Neural progenitor cell (in vitro differentiated cells): ENCODE measurements at regions not wholly inside any gene's neighbourhood (a gene's known extent, or its start where the extent isn't known, plus 50 kb on each side); places are given as distances from the start of the nearest gene placed in this dataset.
A peak's percentile ranks its signal among the peaks of the same experiment; 100 is the strongest.

ENCODE experiments used
- DNase-seq: peaks from one replicate; pipeline ENCODE4 v3.0.0-alpha.2; 2016; ENCODE audit warnings: low spot score
- H2AFZ ChIP-seq: fragments of 200-600 bp; sonication (generic); replicated peaks from 2 replicates; pipeline ENCODE4 v1.6.1; 2016; ENCODE audit warnings: antibody characterized with exemption
- H3F3A ChIP-seq: fragments of 200-600 bp; sonication (generic); 2 replicates; pipeline ENCODE4 v1.6.1; 2016; ENCODE audit warnings: antibody characterized with exemption, low read depth
- H3K27ac ChIP-seq: fragments of 200-600 bp; sonication (generic); 2 replicates; pipeline ENCODE4 v1.5.1; 2016; ENCODE audit warnings: mild to moderate bottlenecking
- H3K27me3 ChIP-seq: fragments of 200-600 bp; sonication (generic); 2 replicates; pipeline ENCODE4 v1.6.1; 2016; ENCODE audit warnings: mild to moderate bottlenecking, moderate library complexity
- H3K36me3 ChIP-seq: fragments of 200-600 bp; sonication (generic); 2 replicates; pipeline ENCODE4 v1.5.1; 2016
- H3K4me1 ChIP-seq: fragments of 200-600 bp; sonication (generic); 2 replicates; pipeline ENCODE4 v1.6.1; 2016; ENCODE audit warnings: mixed run types
- H3K4me2 ChIP-seq: fragments of 200-600 bp; sonication (generic); 2 replicates; pipeline ENCODE4 v1.6.1; 2016
- H3K4me3 ChIP-seq: fragments of 200-600 bp; sonication (generic); 2 replicates; pipeline ENCODE4 v1.5.1; 2016
- H3K79me2 ChIP-seq: fragments of 200-600 bp; sonication (generic); 2 replicates; pipeline ENCODE4 v1.6.1; 2016; ENCODE audit warnings: low read depth
- H3K9ac ChIP-seq: fragments of 200-600 bp; sonication (generic); 2 replicates; pipeline ENCODE4 v1.6.1; 2016
- H3K9me3 ChIP-seq: fragments of 200-600 bp; sonication (generic); 2 replicates; pipeline ENCODE4 v1.5.1; 2016; ENCODE audit warnings: low read depth
- H4K20me1 ChIP-seq: fragments of 200-600 bp; sonication (generic); 2 replicates; pipeline ENCODE4 v1.6.1; 2016; ENCODE audit warnings: low read depth
- H3K27ac Mint-ChIP-seq: 3 replicates; pipeline ENCODE4 v1.8.0; 2021; ENCODE audit warnings: mixed read lengths
- H3K27me3 Mint-ChIP-seq: 2 replicates; pipeline ENCODE4 v1.8.0; 2022; ENCODE audit warnings: low read depth, mild to moderate bottlenecking, inconsistent platforms, moderate library complexity, mixed read lengths; ENCODE audit not compliant: insufficient read depth
- H3K36me3 Mint-ChIP-seq: 3 replicates; pipeline ENCODE4 v1.8.0; 2021; ENCODE audit warnings: mixed read lengths
- H3K4me1 Mint-ChIP-seq: 3 replicates; pipeline ENCODE4 v1.8.0; 2021; ENCODE audit warnings: mixed read lengths
- H3K4me3 Mint-ChIP-seq: 3 replicates; pipeline ENCODE4 v1.8.0; 2021; ENCODE audit warnings: mild to moderate bottlenecking, moderate library complexity, mixed read lengths
- H3K9me3 Mint-ChIP-seq: 3 replicates; pipeline ENCODE4 v1.8.0; 2020; ENCODE audit warnings: mixed read lengths
- EZH2 ChIP-seq: fragments of 200-600 bp; sonication (generic); IDR thresholded peaks from 2 replicates; pipeline ENCODE4 v1.6.1; 2017; ENCODE audit warnings: antibody characterized with exemption, mild to moderate bottlenecking, moderate library complexity
- EZH2phosphoT487 ChIP-seq: fragments of 200-600 bp; sonication (generic); IDR thresholded peaks from 2 replicates; pipeline ENCODE4 v1.6.1; 2017; ENCODE audit warnings: antibody characterized with exemption
- TF ChIP-seq, protein P1 (sequence below): fragments of 200-600 bp; sonication (generic); IDR thresholded peaks from 2 replicates; pipeline ENCODE4 v1.5.1; 2017; ENCODE audit warnings: antibody characterized with exemption, mild to moderate bottlenecking

DNA sequence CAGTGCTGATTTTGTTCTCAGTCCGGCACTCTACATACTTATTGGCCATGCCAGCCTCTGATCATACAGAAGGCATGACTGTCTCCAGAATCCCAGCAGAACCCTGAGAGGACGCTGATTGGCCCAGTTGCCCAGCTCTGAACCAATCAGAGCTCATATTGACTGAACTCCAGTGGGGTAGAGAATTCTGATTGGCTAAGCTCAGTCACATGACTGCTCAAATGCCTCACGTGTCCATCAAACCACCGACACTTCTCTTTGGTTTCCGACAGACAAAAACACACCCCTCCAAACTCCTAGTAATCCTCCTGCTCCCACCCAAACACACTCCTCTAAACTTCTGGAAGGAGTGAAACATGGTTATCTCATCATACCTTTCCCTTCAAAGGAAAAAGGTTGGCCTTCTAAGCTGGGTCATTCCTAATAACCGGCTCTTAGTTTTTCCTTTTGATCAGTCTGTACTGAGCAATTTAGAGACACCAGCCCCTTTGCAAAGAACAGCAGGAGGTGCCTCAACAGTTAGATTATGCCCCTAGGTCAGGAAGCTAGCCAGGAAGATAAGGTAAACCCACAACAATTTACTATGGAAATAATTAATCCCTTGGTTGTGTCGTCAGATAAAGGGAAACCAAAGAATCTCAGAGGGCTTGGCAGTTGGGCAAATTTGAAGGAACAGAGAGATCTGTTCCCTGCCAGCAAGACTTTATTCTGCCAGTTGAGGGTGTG lies 187.8 kb downstream of the TLE3 start:
- Histone ChIP-seq H3K9me3 (no peaks in the 10 kb centered on the region), H3K4me1 (peaks cover 33% of the 10 kb centered on the region), H3K9ac (no peak overlapping the region), H3F3A (peaks cover 31% of the 10 kb centered on the region), H3K36me3 (no peaks in the 10 kb centered on the region), H3K4me2 (peak overlapping the region; percentile 6), H3K4me3 (no peak overlapping the region), H4K20me1 (peaks cover 11% of the 10 kb centered on the region), H3K79me2 (no peaks in the 10 kb centered on the region), H2AFZ (no peak overlapping the region), H3K27ac (no peak overlapping the region), H3K27me3 (peaks cover 44% of the 10 kb centered on the region)
- no peak overlapping the region for H3K27ac Mint-ChIP-seq
- TF ChIP-seq, protein P1, sequence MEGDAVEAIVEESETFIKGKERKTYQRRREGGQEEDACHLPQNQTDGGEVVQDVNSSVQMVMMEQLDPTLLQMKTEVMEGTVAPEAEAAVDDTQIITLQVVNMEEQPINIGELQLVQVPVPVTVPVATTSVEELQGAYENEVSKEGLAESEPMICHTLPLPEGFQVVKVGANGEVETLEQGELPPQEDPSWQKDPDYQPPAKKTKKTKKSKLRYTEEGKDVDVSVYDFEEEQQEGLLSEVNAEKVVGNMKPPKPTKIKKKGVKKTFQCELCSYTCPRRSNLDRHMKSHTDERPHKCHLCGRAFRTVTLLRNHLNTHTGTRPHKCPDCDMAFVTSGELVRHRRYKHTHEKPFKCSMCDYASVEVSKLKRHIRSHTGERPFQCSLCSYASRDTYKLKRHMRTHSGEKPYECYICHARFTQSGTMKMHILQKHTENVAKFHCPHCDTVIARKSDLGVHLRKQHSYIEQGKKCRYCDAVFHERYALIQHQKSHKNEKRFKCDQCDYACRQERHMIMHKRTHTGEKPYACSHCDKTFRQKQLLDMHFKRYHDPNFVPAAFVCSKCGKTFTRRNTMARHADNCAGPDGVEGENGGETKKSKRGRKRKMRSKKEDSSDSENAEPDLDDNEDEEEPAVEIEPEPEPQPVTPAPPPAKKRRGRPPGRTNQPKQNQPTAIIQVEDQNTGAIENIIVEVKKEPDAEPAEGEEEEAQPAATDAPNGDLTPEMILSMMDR: no peak
- peak; percentile 8 for TF ChIP-seq EZH2
- H3K4me1 Mint-ChIP-seq: peaks cover 35% of the 10 kb centered on the region
- H3K4me3 Mint-ChIP-seq: no peak overlapping the region
- H3K9me3 Mint-ChIP-seq: no peaks in the 10 kb centered on the region
- H3K36me3 Mint-ChIP-seq: no peaks in the 10 kb centered on the region
- H3K27me3 Mint-ChIP-seq: peaks cover 2% of the 10 kb centered on the region
- peak; percentile 26 for DNase-seq

DNA sequence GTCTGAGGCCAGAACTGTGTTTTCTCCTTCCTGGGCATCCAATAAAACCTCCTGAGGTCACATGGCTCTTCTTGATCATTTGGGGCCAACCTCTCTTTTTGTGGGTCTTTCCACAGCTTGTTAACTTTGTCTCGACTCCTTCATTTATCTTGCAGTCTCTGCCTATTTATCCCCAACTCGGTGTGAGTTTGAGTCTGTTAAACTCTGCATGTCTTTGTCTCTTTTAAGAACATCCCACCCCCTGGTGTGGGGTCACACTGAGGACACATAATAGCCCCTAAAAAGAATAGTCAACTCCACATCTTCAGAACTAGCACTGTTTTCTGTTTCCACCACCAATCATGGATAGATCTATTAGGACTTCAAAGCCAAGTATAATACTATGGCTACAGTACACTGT lies 187.2 kb downstream of the TLE3 start:
- Histone ChIP-seq H3K79me2 (no peaks in the 10 kb centered on the region), H3K4me3 (no peak overlapping the region), H3K4me2 (peak overlapping the region; percentile 6), H3K9me3 (no peaks in the 10 kb centered on the region), H3K27me3 (peaks cover 44% of the 10 kb centered on the region), H3K36me3 (no peaks in the 10 kb centered on the region), H4K20me1 (peaks cover 11% of the 10 kb centered on the region), H3F3A (peaks cover 35% of the 10 kb centered on the region), H3K27ac (no peak overlapping the region), H3K9ac (no peak overlapping the region), H2AFZ (no peak overlapping the region), H3K4me1 (peaks cover 33% of the 10 kb centered on the region)
- Mint-ChIP-seq H3K27me3 (peaks cover 6% of the 10 kb centered on the region), H3K9me3 (no peaks in the 10 kb centered on the region), H3K36me3 (no peaks in the 10 kb centered on the region), H3K4me3 (peak overlapping the region; percentile 41), H3K4me1 (peaks cover 35% of the 10 kb centered on the region), H3K27ac (peak overlapping the region; percentile 75)
- TF ChIP-seq EZH2 (no peak), EZH2phosphoT487 (peak; percentile 82)
- DNase-seq: peak; percentile 53

DNA sequence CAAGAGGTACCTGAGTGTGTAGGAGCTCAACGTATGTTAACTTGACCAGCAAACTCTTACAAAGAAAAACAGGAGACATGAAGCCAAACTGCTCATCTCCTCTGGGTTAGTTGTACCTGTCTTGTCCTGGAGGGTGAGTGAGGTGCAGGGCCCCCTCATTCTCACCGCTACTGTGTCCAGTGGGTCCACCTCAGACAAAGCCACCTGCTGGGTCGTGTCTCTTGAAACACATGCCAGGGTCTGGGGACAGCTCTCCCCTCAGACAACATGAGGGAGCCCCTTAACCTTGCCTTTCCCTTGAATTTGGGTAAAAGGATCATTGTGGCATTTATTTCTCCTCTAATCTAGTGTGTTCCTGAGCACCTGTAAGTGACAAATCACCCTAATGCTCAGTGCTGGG lies 185.6 kb downstream of the TLE3 start:
- H2AFZ ChIP-seq: no peak overlapping the region
- no peak overlapping the region for H3K27ac Mint-ChIP-seq

More for the DNA sequence above, 185.6 kb downstream of the TLE3 start:
- TF ChIP-seq EZH2phosphoT487 (no peak), EZH2 (no peak)
- TF ChIP-seq, protein P1: no peak
- Histone ChIP-seq H4K20me1 (peaks cover 11% of the 10 kb centered on the region), H3K36me3 (no peaks in the 10 kb centered on the region), H3K4me1 (peaks cover 28% of the 10 kb centered on the region), H3K27ac (no peak overlapping the region), H3K4me3 (no peak overlapping the region), H3K27me3 (peaks cover 59% of the 10 kb centered on the region), H3K9me3 (no peaks in the 10 kb centered on the region), H3K9ac (no peak overlapping the region), H3F3A (peaks cover 35% of the 10 kb centered on the region), H3K79me2 (no peaks in the 10 kb centered on the region), H3K4me2 (no peak overlapping the region)
- Mint-ChIP-seq H3K36me3 (no peaks in the 10 kb centered on the region), H3K27me3 (peaks cover 13% of the 10 kb centered on the region), H3K9me3 (no peaks in the 10 kb centered on the region), H3K4me3 (no peak overlapping the region), H3K4me1 (peaks cover 39% of the 10 kb centered on the region)
- no peak for DNase-seq
